Dendritic cell treated with granulocyte-macrophage colony-stimulating factor and Interleukin-4, amounts not matched to agents 40 ng/mL and 50 ng/mL, for 4 days (primary cell): ENCODE measurements at regions not wholly inside any gene's neighbourhood (a gene's known extent, or its start where the extent isn't known, plus 50 kb on each side); places are given as distances from the start of the nearest gene placed in this dataset.

Experiments
- H3K27ac Mint-ChIP-seq: one replicate; pipeline ENCODE4 v1.8.0; 2022; ENCODE audit warnings: mild to moderate bottlenecking, mixed read lengths
- H3K27me3 Mint-ChIP-seq: one replicate; pipeline ENCODE4 v1.8.0; 2022; ENCODE audit warnings: mild to moderate bottlenecking, mixed read lengths
- H3K36me3 Mint-ChIP-seq: one replicate; pipeline ENCODE4 v1.8.0; 2022; ENCODE audit warnings: low read depth, mixed read lengths
- H3K4me1 Mint-ChIP-seq: one replicate; pipeline ENCODE4 v1.8.0; 2022; ENCODE audit warnings: low read depth, mixed read lengths
- H3K4me3 Mint-ChIP-seq: one replicate; pipeline ENCODE4 v1.8.0; 2022; ENCODE audit warnings: mild to moderate bottlenecking, moderate library complexity, mixed read lengths
- H3K9me3 Mint-ChIP-seq: one replicate; pipeline ENCODE4 v1.8.0; 2022; ENCODE audit warnings: mixed read lengths
- intact Hi-C: fragments of 100-400 bp; cut with micrococcal nuclease; formaldehyde crosslinking; loops from one replicate; pipeline ENCODE4 v1.15.0; 2022

- H3K4me3 Mint-ChIP-seq: no peak overlapping the region
- H3K9me3 Mint-ChIP-seq: peaks cover 21% of the 10 kb centered on the region
- no peaks in the 10 kb centered on the region for H3K4me1 Mint-ChIP-seq
- intact Hi-C loops: no loop called here
- no peak overlapping the region for H3K27ac Mint-ChIP-seq
- no peaks in the 10 kb centered on the region for H3K36me3 Mint-ChIP-seq
- H3K27me3 Mint-ChIP-seq: no peaks in the 10 kb centered on the region
Measured at GRCh38 chr12:93252221-93252620, 125.5 kb upstream of the NUDT4 start.

GRCh38 chr12:93254911-93255310 lies 122.8 kb upstream of the NUDT4 start:
- no peak overlapping the region for H3K27ac Mint-ChIP-seq

GRCh38 chr12:93256256-93256969 lies 121.3 kb upstream of the NUDT4 start:
- Mint-ChIP-seq H3K4me3 (no peak overlapping the region), H3K27me3 (no peaks in the 10 kb centered on the region), H3K9me3 (peaks cover 21% of the 10 kb centered on the region), H3K4me1 (peaks cover 13% of the 10 kb centered on the region), H3K27ac (no peak overlapping the region), H3K36me3 (no peaks in the 10 kb centered on the region)
- intact Hi-C loops: no loop called here

More at GRCh38 chr12:93254911-93255310, 122.8 kb upstream of the NUDT4 start:
- Mint-ChIP-seq H3K4me3 (no peak overlapping the region), H3K4me1 (peaks cover 7% of the 10 kb centered on the region), H3K27me3 (no peaks in the 10 kb centered on the region), H3K36me3 (no peaks in the 10 kb centered on the region), H3K9me3 (peaks cover 21% of the 10 kb centered on the region)
- intact Hi-C loops: no loop called here

GRCh38 chr12:93261505-93262094 lies 116.1 kb upstream of the NUDT4 start:
- Mint-ChIP-seq H3K4me3 (no peak overlapping the region), H3K36me3 (no peaks in the 10 kb centered on the region), H3K9me3 (no peaks in the 10 kb centered on the region), H3K27me3 (no peaks in the 10 kb centered on the region), H3K27ac (no peak overlapping the region), H3K4me1 (peaks cover 13% of the 10 kb centered on the region)
- intact Hi-C loops: no loop called here

GRCh38 chr12:93272997-93273396 lies 104.7 kb upstream of the NUDT4 start:
- Mint-ChIP-seq H3K27me3 (no peaks in the 10 kb centered on the region), H3K4me1 (no peaks in the 10 kb centered on the region)

GRCh38 chr12:93273834-93274564 lies 103.7 kb upstream of the NUDT4 start:
- Mint-ChIP-seq H3K27me3 (no peaks in the 10 kb centered on the region), H3K36me3 (no peaks in the 10 kb centered on the region), H3K4me1 (no peaks in the 10 kb centered on the region), H3K27ac (no peak overlapping the region), H3K9me3 (no peaks in the 10 kb centered on the region), H3K4me3 (no peak overlapping the region)
- intact Hi-C loops: no loop called here

More at GRCh38 chr12:93272997-93273396, 104.7 kb upstream of the NUDT4 start:
- Mint-ChIP-seq H3K27ac (no peak overlapping the region), H3K36me3 (no peaks in the 10 kb centered on the region), H3K9me3 (no peaks in the 10 kb centered on the region), H3K4me3 (no peak overlapping the region)
- intact Hi-C loops: no loop called here

GRCh38 chr12:93274937-93275336 lies 102.8 kb upstream of the NUDT4 start:
- intact Hi-C loops: no loop called here
- no peaks in the 10 kb centered on the region for H3K9me3 Mint-ChIP-seq
- no peak overlapping the region for H3K4me3 Mint-ChIP-seq
- H3K27me3 Mint-ChIP-seq: no peaks in the 10 kb centered on the region
- H3K4me1 Mint-ChIP-seq: no peaks in the 10 kb centered on the region
- H3K27ac Mint-ChIP-seq: no peak overlapping the region
- no peaks in the 10 kb centered on the region for H3K36me3 Mint-ChIP-seq

GRCh38 chr12:93275589-93275988 lies 102.1 kb upstream of the NUDT4 start:
- H3K27ac Mint-ChIP-seq: no peak overlapping the region
- H3K4me3 Mint-ChIP-seq: no peak overlapping the region
- no peaks in the 10 kb centered on the region for H3K9me3 Mint-ChIP-seq
- H3K27me3 Mint-ChIP-seq: no peaks in the 10 kb centered on the region
- H3K4me1 Mint-ChIP-seq: no peaks in the 10 kb centered on the region
- H3K36me3 Mint-ChIP-seq: no peaks in the 10 kb centered on the region
- intact Hi-C loops: no loop called here

GRCh38 chr12:93279565-93280412 lies 97.9 kb upstream of the NUDT4 start:
- Mint-ChIP-seq H3K27me3 (no peaks in the 10 kb centered on the region), H3K27ac (no peak overlapping the region), H3K36me3 (no peaks in the 10 kb centered on the region), H3K4me1 (no peaks in the 10 kb centered on the region), H3K4me3 (no peak overlapping the region), H3K9me3 (no peaks in the 10 kb centered on the region)
- intact Hi-C loops: no loop called here

GRCh38 chr12:93287149-93287548 lies 90.6 kb upstream of the NUDT4 start:
- H3K4me1 Mint-ChIP-seq: no peaks in the 10 kb centered on the region
- H3K4me3 Mint-ChIP-seq: no peak overlapping the region
- H3K36me3 Mint-ChIP-seq: no peaks in the 10 kb centered on the region
- intact Hi-C loops: no loop called here
- H3K9me3 Mint-ChIP-seq: no peaks in the 10 kb centered on the region
- H3K27me3 Mint-ChIP-seq: no peaks in the 10 kb centered on the region
- no peak overlapping the region for H3K27ac Mint-ChIP-seq

- H3K36me3 Mint-ChIP-seq: no peaks in the 10 kb centered on the region
- no peak overlapping the region for H3K27ac Mint-ChIP-seq
- no peaks in the 10 kb centered on the region for H3K27me3 Mint-ChIP-seq
- H3K4me1 Mint-ChIP-seq: no peaks in the 10 kb centered on the region
- no peak overlapping the region for H3K4me3 Mint-ChIP-seq
- intact Hi-C loops: no loop called here
- no peaks in the 10 kb centered on the region for H3K9me3 Mint-ChIP-seq
Measured at GRCh38 chr12:93288626-93289025, 89.1 kb upstream of the NUDT4 start.

GRCh38 chr12:93290391-93290790 lies 87.3 kb upstream of the NUDT4 start:
- Mint-ChIP-seq H3K4me3 (no peak overlapping the region), H3K27me3 (no peaks in the 10 kb centered on the region), H3K9me3 (no peaks in the 10 kb centered on the region), H3K36me3 (no peaks in the 10 kb centered on the region), H3K4me1 (no peaks in the 10 kb centered on the region), H3K27ac (no peak overlapping the region)
- intact Hi-C loops: no loop called here

- H3K27me3 Mint-ChIP-seq: no peaks in the 10 kb centered on the region
- H3K4me3 Mint-ChIP-seq: no peak overlapping the region
- no peaks in the 10 kb centered on the region for H3K36me3 Mint-ChIP-seq
- no peaks in the 10 kb centered on the region for H3K9me3 Mint-ChIP-seq
- H3K27ac Mint-ChIP-seq: no peak overlapping the region
- intact Hi-C loops: no loop called here
- no peaks in the 10 kb centered on the region for H3K4me1 Mint-ChIP-seq
Measured at GRCh38 chr12:93292213-93292612, 85.5 kb upstream of the NUDT4 start.
